Retinal pigment epithelial cell (primary cell): ENCODE measurements at regions not wholly inside any gene's neighbourhood (a gene's known extent, or its start where the extent isn't known, plus 50 kb on each side); places are given as distances from the start of the nearest gene placed in this dataset.

Source experiments
- DNase-seq: peaks from one replicate; pipeline ENCODE4 v3.0.0-alpha.2; 2010; ENCODE audit warnings: low read depth
- H3K4me3 ChIP-seq: 2 replicates; pipeline ENCODE4 v1.5.1; 2011; ENCODE audit warnings: mild to moderate bottlenecking, low read length, control low read depth, moderate library complexity
- CTCF ChIP-seq: conservative IDR thresholded peaks from 2 replicates; pipeline ENCODE4 v1.5.1; 2011; ENCODE audit warnings: low read depth, low read length, control low read depth, inconsistent platforms

- H3K4me3 ChIP-seq: no peak overlapping the region
- DNase-seq: no peak
- TF ChIP-seq CTCF: no peak
Measured at GRCh38 chr9:118991366-118992285, 377.6 kb downstream of the BRINP1 start.

- H3K4me3 ChIP-seq: peak overlapping the region; percentile 7
- no peak for DNase-seq
- TF ChIP-seq CTCF: no peak
Measured at GRCh38 chr9:118992813-118993794, 376.1 kb downstream of the BRINP1 start.

- H3K4me3 ChIP-seq: no peak overlapping the region
- no peak for DNase-seq
- TF ChIP-seq CTCF: no peak
Measured at GRCh38 chr9:118993965-118994364, 375.3 kb downstream of the BRINP1 start.

- H3K4me3 ChIP-seq: no peak overlapping the region
- no peak for DNase-seq
- TF ChIP-seq CTCF: no peak
Measured at GRCh38 chr9:119002491-119002890, 366.7 kb downstream of the BRINP1 start.

GRCh38 chr9:119003201-119003611 is 366.0 kb downstream of the BRINP1 start:
- TF ChIP-seq CTCF: no peak
- no peak for DNase-seq
- no peak overlapping the region for H3K4me3 ChIP-seq

GRCh38 chr9:119003882-119004617 is 365.2 kb downstream of the BRINP1 start:
- no peak for DNase-seq
- no peak overlapping the region for H3K4me3 ChIP-seq
- TF ChIP-seq CTCF: no peak
